ENCODE measurements at regions not wholly inside any gene's neighbourhood (a gene's known extent, or its start where the extent isn't known, plus 50 kb on each side); places are given as distances from the start of the nearest gene placed in this dataset.
"Not testable (repeated sequence)": the region's sequence is repeated elsewhere in the genome, so short reads cannot be mapped to it uniquely, and the experiment has no call there.

- DNase-seq = no peak
- Mint-ChIP-seq H3K4me3 (no peak overlapping the region), H3K27ac (no peak overlapping the region), H3K36me3 (ENCODE audit: low read depth) (no peaks in the 10 kb centered on the region), H3K4me1 (ENCODE audit: low read depth) (no peaks in the 10 kb centered on the region), H3K9me3 (ENCODE audit: insufficient read depth) (no peaks in the 10 kb centered on the region), H3K27me3 (ENCODE audit: low read depth) (no peaks in the 10 kb centered on the region)
- no peak for ATAC-seq
- ChIA-PET POLR2A (no interaction called here), CTCF (no interaction called here)
These were observed 512.3 kb downstream of the EDEM1 start for GRCh38 chr3:5699811-5700210.

- H3K4me1 Mint-ChIP-seq (ENCODE audit: low read depth); H3K4me3 Mint-ChIP-seq; H3K9me3 Mint-ChIP-seq (ENCODE audit: insufficient read depth); H3K36me3 Mint-ChIP-seq (ENCODE audit: low read depth); CTCF ChIA-PET; H3K27me3 Mint-ChIP-seq (ENCODE audit: low read depth); H3K27ac Mint-ChIP-seq; ATAC-seq; POLR2A ChIA-PET; DNase-seq: not testable (repeated sequence)
These were observed 513.5 kb downstream of the EDEM1 start for GRCh38 chr3:5701005-5701404.

DNA sequence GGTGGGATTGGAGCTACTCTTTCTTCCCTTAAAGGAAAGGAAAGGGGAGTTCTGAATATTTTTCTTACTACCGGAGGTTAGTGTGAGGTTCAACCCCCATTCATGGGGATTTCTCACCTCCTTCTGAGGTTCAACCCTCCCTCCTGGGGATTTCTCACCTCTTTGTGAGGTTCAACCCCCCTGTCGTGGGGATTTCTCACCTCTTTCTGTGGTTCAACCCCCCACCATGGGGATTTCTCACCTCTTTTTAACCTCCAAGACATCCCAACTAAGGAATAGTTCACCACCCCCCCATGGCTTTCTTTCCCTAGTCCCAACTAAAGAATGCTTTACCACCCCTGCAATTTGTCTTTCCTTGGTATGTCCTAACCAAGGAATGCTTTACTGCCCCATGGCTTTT, 520.3 kb downstream of the EDEM1 start:
- H3K4me1 Mint-ChIP-seq (ENCODE audit: low read depth) = no peaks in the 10 kb centered on the region
- CTCF ChIA-PET = no interaction called here
- H3K27ac Mint-ChIP-seq = no peak overlapping the region
- H3K9me3 Mint-ChIP-seq (ENCODE audit: insufficient read depth) = no peaks in the 10 kb centered on the region
- H3K36me3 Mint-ChIP-seq (ENCODE audit: low read depth) = no peaks in the 10 kb centered on the region
- no peak overlapping the region for H3K4me3 Mint-ChIP-seq
- DNase-seq = no peak
- POLR2A ChIA-PET = interaction anchor here (0.6 kb wide), 1 partner anchor 843 kb away, joined by 3 read pairs; no protein-coding TSS in a partner anchor
- ATAC-seq = no peak
- H3K27me3 Mint-ChIP-seq (ENCODE audit: low read depth) = no peaks in the 10 kb centered on the region

DNA sequence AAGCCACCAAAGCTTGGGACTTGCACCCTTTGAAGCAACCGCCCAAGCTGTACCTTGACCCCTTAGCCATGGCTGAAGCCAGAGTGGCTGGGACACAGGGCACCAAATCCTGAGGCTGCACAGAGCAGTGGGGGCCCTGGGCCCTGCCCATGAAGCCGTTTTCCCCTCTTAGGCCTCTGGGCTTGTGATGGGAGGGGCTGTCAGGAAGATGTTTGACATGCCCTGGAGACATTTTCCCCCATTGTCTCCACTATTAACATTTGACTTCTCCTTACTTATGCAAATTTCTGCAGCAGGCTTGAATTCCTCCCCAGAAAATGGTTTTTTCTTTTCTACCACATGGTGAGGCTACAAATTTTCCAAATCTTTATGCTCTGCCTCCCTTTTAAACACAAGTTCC, 522.2 kb downstream of the EDEM1 start:
- CTCF ChIA-PET = no interaction called here
- H3K36me3 Mint-ChIP-seq (ENCODE audit: low read depth) = no peaks in the 10 kb centered on the region
- POLR2A ChIA-PET = no interaction called here
- H3K4me1 Mint-ChIP-seq (ENCODE audit: low read depth) = no peaks in the 10 kb centered on the region
- no peaks in the 10 kb centered on the region for H3K27me3 Mint-ChIP-seq (ENCODE audit: low read depth)
- H3K9me3 Mint-ChIP-seq (ENCODE audit: insufficient read depth) = no peaks in the 10 kb centered on the region
- DNase-seq = no peak
- no peak for ATAC-seq
- no peak overlapping the region for H3K27ac Mint-ChIP-seq
- H3K4me3 Mint-ChIP-seq = no peak overlapping the region

- Mint-ChIP-seq H3K4me3 (no peak overlapping the region), H3K9me3 (ENCODE audit: insufficient read depth) (no peaks in the 10 kb centered on the region), H3K4me1 (ENCODE audit: low read depth) (no peaks in the 10 kb centered on the region), H3K36me3 (ENCODE audit: low read depth) (no peaks in the 10 kb centered on the region), H3K27me3 (ENCODE audit: low read depth) (no peaks in the 10 kb centered on the region), H3K27ac (no peak overlapping the region)
- POLR2A ChIA-PET = no interaction called here
- no peak for DNase-seq
- CTCF ChIA-PET = no interaction called here
- no peak for ATAC-seq
These were observed 523.2 kb downstream of the EDEM1 start for GRCh38 chr3:5710718-5711117.

DNA sequence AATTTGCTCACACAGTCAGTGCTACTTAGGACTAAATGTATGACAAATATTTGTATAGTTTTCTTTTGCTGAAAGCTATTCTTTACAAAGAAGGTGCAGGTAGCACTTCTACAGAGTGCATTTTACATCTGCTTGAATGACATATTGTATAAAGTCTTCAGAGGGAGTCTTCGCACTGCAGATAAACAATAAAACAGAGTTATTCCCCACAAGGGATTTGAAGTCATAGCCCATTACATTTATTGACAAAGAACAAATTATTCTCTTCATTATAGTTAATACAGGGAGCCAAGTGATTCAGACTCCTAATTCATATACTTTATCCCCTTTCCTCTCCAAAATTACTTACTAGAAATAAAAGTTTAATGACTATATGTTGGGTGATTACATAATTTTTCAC, 529.7 kb downstream of the EDEM1 start:
- DNase-seq (no peak), ATAC-seq (no peak)
- Mint-ChIP-seq H3K27ac (no peak overlapping the region), H3K36me3 (ENCODE audit: low read depth) (no peaks in the 10 kb centered on the region), H3K4me3 (no peak overlapping the region), H3K9me3 (ENCODE audit: insufficient read depth) (no peaks in the 10 kb centered on the region), H3K4me1 (ENCODE audit: low read depth) (no peaks in the 10 kb centered on the region), H3K27me3 (ENCODE audit: low read depth) (no peaks in the 10 kb centered on the region)
- ChIA-PET CTCF (no interaction called here), POLR2A (no interaction called here)

DNA sequence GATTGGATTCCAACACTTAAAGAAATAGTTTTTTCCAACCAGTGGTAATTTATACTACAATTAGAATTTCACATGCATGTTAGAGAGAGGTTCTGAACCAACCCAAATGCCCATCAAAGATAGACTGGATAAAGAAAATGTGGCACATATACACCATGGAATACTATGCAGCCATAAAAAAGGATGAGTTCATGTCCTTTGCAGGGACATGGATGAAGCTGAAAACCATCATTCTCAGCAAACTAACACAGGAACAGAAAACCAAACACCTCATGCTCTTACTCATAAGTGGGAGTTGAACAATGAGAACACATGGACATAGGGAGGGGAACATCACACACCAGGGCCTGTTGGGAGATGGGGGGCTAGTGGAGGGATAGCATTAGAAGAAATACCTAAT, 532.2 kb downstream of the EDEM1 start:
- H3K36me3 Mint-ChIP-seq (ENCODE audit: low read depth); POLR2A ChIA-PET; H3K4me3 Mint-ChIP-seq; DNase-seq; CTCF ChIA-PET; H3K9me3 Mint-ChIP-seq (ENCODE audit: insufficient read depth); H3K27me3 Mint-ChIP-seq (ENCODE audit: low read depth); H3K27ac Mint-ChIP-seq; ATAC-seq; H3K4me1 Mint-ChIP-seq (ENCODE audit: low read depth): not testable (repeated sequence)

DNA sequence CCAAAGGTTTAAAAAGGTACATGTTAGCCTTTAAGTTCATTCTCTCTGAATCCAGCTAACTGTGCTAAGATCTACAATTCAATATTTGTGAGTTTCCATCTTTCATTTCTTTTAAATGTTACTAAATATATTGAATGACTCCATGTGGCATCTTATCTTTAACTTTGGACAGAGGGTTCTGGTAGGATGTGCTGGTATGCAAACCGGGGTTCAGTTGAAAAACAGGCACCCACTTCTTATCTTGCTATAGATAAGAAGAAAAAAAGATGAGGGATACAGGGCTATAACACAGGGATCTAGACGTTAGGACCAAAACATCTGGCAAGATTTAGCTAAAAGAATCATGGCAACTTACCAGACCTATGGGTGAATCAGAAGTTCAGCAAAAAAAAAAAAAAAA, 538.3 kb downstream of the EDEM1 start:
- H3K9me3 Mint-ChIP-seq (ENCODE audit: insufficient read depth) = no peaks in the 10 kb centered on the region
- H3K4me1 Mint-ChIP-seq (ENCODE audit: low read depth) = no peaks in the 10 kb centered on the region
- CTCF ChIA-PET = no interaction called here
- no peaks in the 10 kb centered on the region for H3K27me3 Mint-ChIP-seq (ENCODE audit: low read depth)
- DNase-seq (no peak), ATAC-seq (no peak)
- no peak overlapping the region for H3K27ac Mint-ChIP-seq
- H3K36me3 Mint-ChIP-seq (ENCODE audit: low read depth) = no peaks in the 10 kb centered on the region
- H3K4me3 Mint-ChIP-seq = no peak overlapping the region
- POLR2A ChIA-PET = no interaction called here

GRCh38 chr3:5726621-5727020, 539.1 kb downstream of the EDEM1 start:
- no peak overlapping the region for H3K27ac Mint-ChIP-seq
- no peak overlapping the region for H3K4me3 Mint-ChIP-seq
- H3K4me1 Mint-ChIP-seq (ENCODE audit: low read depth) = no peaks in the 10 kb centered on the region
- ATAC-seq = no peak
- no peaks in the 10 kb centered on the region for H3K9me3 Mint-ChIP-seq (ENCODE audit: insufficient read depth)
- CTCF ChIA-PET = no interaction called here
- H3K36me3 Mint-ChIP-seq (ENCODE audit: low read depth) = no peaks in the 10 kb centered on the region
- POLR2A ChIA-PET = no interaction called here
- H3K27me3 Mint-ChIP-seq (ENCODE audit: low read depth) = no peaks in the 10 kb centered on the region
- no peak for DNase-seq

- Mint-ChIP-seq H3K27me3 (ENCODE audit: low read depth) (no peaks in the 10 kb centered on the region), H3K9me3 (ENCODE audit: insufficient read depth) (no peaks in the 10 kb centered on the region)
These were observed 540.4 kb downstream of the EDEM1 start for GRCh38 chr3:5727743-5728484.

DNA sequence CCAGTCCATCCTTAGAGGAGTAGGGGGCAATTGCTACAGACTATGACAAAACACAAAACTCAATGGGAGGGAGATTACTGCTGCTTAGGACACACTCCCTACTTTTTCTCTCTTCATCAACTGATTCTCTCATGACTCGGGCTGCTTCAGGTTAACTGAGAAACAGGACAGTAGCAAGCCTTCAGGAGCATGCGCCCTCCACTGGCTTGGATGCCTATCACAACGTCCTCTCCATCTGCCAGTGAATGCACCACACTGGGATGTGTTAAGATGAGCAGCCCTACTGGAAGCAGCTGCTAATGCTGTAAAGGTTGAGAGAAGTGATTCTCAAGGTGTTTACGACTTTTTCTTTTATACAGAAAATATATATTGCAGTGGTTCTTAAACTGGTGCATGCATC, 542.3 kb downstream of the EDEM1 start:
- ATAC-seq (no peak), DNase-seq (no peak)
- Mint-ChIP-seq H3K36me3 (ENCODE audit: low read depth) (no peaks in the 10 kb centered on the region), H3K4me3 (no peak overlapping the region), H3K4me1 (ENCODE audit: low read depth) (no peaks in the 10 kb centered on the region), H3K27ac (no peak overlapping the region), H3K9me3 (ENCODE audit: insufficient read depth) (no peaks in the 10 kb centered on the region), H3K27me3 (ENCODE audit: low read depth) (no peaks in the 10 kb centered on the region)
- ChIA-PET POLR2A (no interaction called here), CTCF (no interaction called here)

More at GRCh38 chr3:5727743-5728484, 540.4 kb downstream of the EDEM1 start:
- DNase-seq = no peak
- Mint-ChIP-seq H3K4me1 (ENCODE audit: low read depth) (no peaks in the 10 kb centered on the region), H3K4me3 (no peak overlapping the region), H3K27ac (no peak overlapping the region), H3K36me3 (ENCODE audit: low read depth) (no peaks in the 10 kb centered on the region)
- ChIA-PET CTCF (no interaction called here), POLR2A (no interaction called here)
- ATAC-seq = no peak

- DNase-seq = no peak
- no peaks in the 10 kb centered on the region for H3K9me3 Mint-ChIP-seq (ENCODE audit: insufficient read depth)
- ChIA-PET CTCF (interaction anchor here (0.9 kb wide), 1 partner anchor 304 kb away, joined by 4 read pairs; no protein-coding TSS in a partner anchor), POLR2A (no interaction called here)
- no peak overlapping the region for H3K4me3 Mint-ChIP-seq
- H3K27me3 Mint-ChIP-seq (ENCODE audit: low read depth) = no peaks in the 10 kb centered on the region
- ATAC-seq = no peak
- no peaks in the 10 kb centered on the region for H3K4me1 Mint-ChIP-seq (ENCODE audit: low read depth)
- H3K27ac Mint-ChIP-seq = no peak overlapping the region
- H3K36me3 Mint-ChIP-seq (ENCODE audit: low read depth) = no peaks in the 10 kb centered on the region
These were observed 543.6 kb downstream of the EDEM1 start for GRCh38 chr3:5731100-5731499.

- Mint-ChIP-seq H3K4me1 (ENCODE audit: low read depth) (no peaks in the 10 kb centered on the region), H3K9me3 (ENCODE audit: insufficient read depth) (no peaks in the 10 kb centered on the region), H3K36me3 (ENCODE audit: low read depth) (no peaks in the 10 kb centered on the region), H3K4me3 (no peak overlapping the region), H3K27me3 (ENCODE audit: low read depth) (no peaks in the 10 kb centered on the region), H3K27ac (no peak overlapping the region)
- ChIA-PET POLR2A (no interaction called here), CTCF (no interaction called here)
- ATAC-seq (no peak), DNase-seq (no peak)
These were observed 544.6 kb downstream of the EDEM1 start for GRCh38 chr3:5732081-5732480.
